ENCODE measurements at regions not wholly inside any gene's neighbourhood (a gene's known extent, or its start where the extent isn't known, plus 50 kb on each side); places are given as distances from the start of the nearest gene placed in this dataset.

GRCh38 chr14:30180219-30180618 lies 252.6 kb upstream of the PRKD1 start:
- TF ChIP-seq CTCF (IDR thresholded peaks at IDR 0.05; ENCODE audit: insufficient read depth, low read depth, low read length) = no peak
- no peak for TF ChIP-seq EZH2 (IDR thresholded peaks at IDR 0.05; ENCODE audit: insufficient read depth, low read length)

All from astrocyte (in vitro differentiated cells and primary cell).